H1 (cell line): ENCODE measurements at regions not wholly inside any gene's neighbourhood (a gene's known extent, or its start where the extent isn't known, plus 50 kb on each side); places are given as distances from the start of the nearest gene placed in this dataset.

Experiments used
- CTCF ChIA-PET: fragments of 300-600 bp; sonication (Branson Sonifier 250); formaldehyde crosslinking; loops from one replicate; lab custom pipeline; 2021; ENCODE audit not compliant: partially characterized antibody; lab: Charles Lee
- POLR2A ChIA-PET: fragments of 300-600 bp; sonication (Branson Sonifier 250); formaldehyde crosslinking; loops from one replicate; lab custom pipeline; 2021; ENCODE audit warnings: inconsistent platforms; ENCODE audit not compliant: partially characterized antibody; lab: Charles Lee
- DNase-seq, 2 experiments: peaks; one replicate each; pipeline versions ENCODE4 v3.0.0 to v3.0.0-alpha.2; 2010 to 2022; ENCODE audit warnings: low spot score in 2 of 2, low read depth in 1 of 2, mixed read lengths in 1 of 2
- FAIRE-seq: peaks from 2 replicates; lab custom pipeline; 2011; peaks lifted over from hg19 to GRCh38; lab: Jason Lieb, UNC
- H2AFZ ChIP-seq: 2 replicates; pipeline ENCODE4 v1.8.1; 2012; ENCODE audit warnings: low read length, inconsistent platforms
- H2AK5ac ChIP-seq: 2 replicates; pipeline ENCODE4 v1.6.1; 2013; ENCODE audit warnings: low read depth, low read length
- H2BK120ac ChIP-seq: replicated peaks from 2 replicates; pipeline ENCODE3; 2013; ENCODE audit warnings: low read depth, low read length, inconsistent platforms
- H2BK12ac ChIP-seq: 2 replicates; pipeline ENCODE4 v1.6.1; 2013; ENCODE audit warnings: low read depth, low read length
- H2BK15ac ChIP-seq: 2 replicates; pipeline ENCODE4 v1.6.1; 2013; ENCODE audit warnings: low read length
- H2BK20ac ChIP-seq: 2 replicates; pipeline ENCODE4 v1.6.1; 2013; ENCODE audit warnings: low read length
- H2BK5ac ChIP-seq: 2 replicates; pipeline ENCODE4 v1.6.1; 2013; ENCODE audit warnings: low read depth, low read length
- H3K14ac ChIP-seq: 2 replicates; pipeline ENCODE4 v1.6.1; 2013; ENCODE audit warnings: inconsistent platforms; ENCODE audit not compliant: insufficient read length
- H3K18ac ChIP-seq: 2 replicates; pipeline ENCODE4 v1.6.1; 2013; ENCODE audit warnings: low read length; ENCODE audit errors: extremely low read depth
- H3K23ac ChIP-seq: 2 replicates; pipeline ENCODE4 v1.6.1; 2013; ENCODE audit warnings: inconsistent platforms; ENCODE audit not compliant: insufficient read length
- H3K23me2 ChIP-seq: 2 replicates; pipeline ENCODE4 v1.6.1; 2013; ENCODE audit warnings: low read depth, low read length
- H3K27ac ChIP-seq: 2 replicates; pipeline ENCODE4 v1.6.1; 2011; ENCODE audit warnings: low read depth, low read length, inconsistent platforms
- H3K27me3 ChIP-seq, 4 experiments: replicated peaks in 1 of 4; 1 replicate in 1 of 4; 2 replicates in 3 of 4; pipeline versions ENCODE4 v1.6.1 to v1.8.1; 2011 to 2013; ENCODE audit warnings: low read length in 3 of 4, mild to moderate bottlenecking in 3 of 4, inconsistent platforms in 2 of 4, mixed read lengths in 2 of 4, moderate library complexity in 1 of 4; ENCODE audit not compliant: control insufficient read depth in 3 of 4, insufficient read depth in 3 of 4; ENCODE audit errors: extremely low read depth in 1 of 4
- H3K36me3 ChIP-seq, 4 experiments: 2 replicates each; pipeline versions ENCODE4 v1.6.1 to v1.8.1; 2011 to 2013; ENCODE audit warnings: mild to moderate bottlenecking in 4 of 4, low read length in 3 of 4, moderate library complexity in 2 of 4, control low read depth in 1 of 4, inconsistent platforms in 1 of 4; ENCODE audit not compliant: insufficient read depth in 4 of 4, control insufficient read depth in 2 of 4
- H3K4ac ChIP-seq: replicated peaks from 2 replicates; pipeline ENCODE3; 2013; ENCODE audit warnings: low read length, low read depth, mixed read lengths, inconsistent platforms; ENCODE audit not compliant: insufficient read length
- H3K4me1 ChIP-seq, 4 experiments: replicated peaks in 1 of 4; 1 replicate in 1 of 4; 2 replicates in 3 of 4; pipeline versions ENCODE4 v1.6.1 to v1.8.1; 2011 to 2013; ENCODE audit warnings: low read length in 3 of 4, inconsistent platforms in 2 of 4, mixed read lengths in 1 of 4; ENCODE audit not compliant: insufficient read depth in 4 of 4, control insufficient read depth in 3 of 4
- H3K4me2 ChIP-seq, 2 experiments: 2 replicates each; pipeline versions ENCODE4 v1.6.1 to v1.8.1; 2011 to 2013; ENCODE audit warnings: low read depth in 2 of 2, low read length in 2 of 2, control low read depth in 1 of 2, inconsistent platforms in 1 of 2, mild to moderate bottlenecking in 1 of 2; ENCODE audit not compliant: insufficient read depth in 1 of 2
- H3K4me3 ChIP-seq, 4 experiments: fragments of 200-600, 300-600 bp in 1 of 4; sonication (generic), shearing (Covaris generic), sonication (Bioruptor Twin) in 1 of 4; 2 replicates each; pipeline versions ENCODE4 v1.5.1 to v1.8.1; 2011 to 2016; ENCODE audit warnings: low read length in 4 of 4, low read depth in 3 of 4, control low read depth in 2 of 4, inconsistent platforms in 2 of 4, mild to moderate bottlenecking in 2 of 4, mixed read lengths in 1 of 4, moderate library complexity in 1 of 4; ENCODE audit not compliant: insufficient read depth in 2 of 4; ENCODE audit errors: extremely low read depth in 1 of 4
- H3K56ac ChIP-seq: replicated peaks from 2 replicates; pipeline ENCODE3; 2013; ENCODE audit warnings: low read depth, mild to moderate bottlenecking, mixed read lengths, low read length, inconsistent platforms; ENCODE audit not compliant: insufficient read length
- H3K79me1 ChIP-seq: 2 replicates; pipeline ENCODE4 v1.6.1; 2013; ENCODE audit warnings: low read depth, low read length, control low read depth
- H3K79me2 ChIP-seq, 2 experiments: 2 replicates each; pipeline versions ENCODE4 v1.6.1 to v1.8.1; 2012 to 2013; ENCODE audit warnings: low read length in 2 of 2, mild to moderate bottlenecking in 2 of 2, inconsistent platforms in 1 of 2; ENCODE audit not compliant: insufficient read depth in 2 of 2, control insufficient read depth in 1 of 2
- H3K9ac ChIP-seq, 4 experiments: replicated peaks in 1 of 4; 1 replicate in 1 of 4; 2 replicates in 3 of 4; pipeline versions ENCODE4 v1.6.1 to v1.8.1; 2011 to 2013; ENCODE audit warnings: low read depth in 3 of 4, low read length in 3 of 4, control low read depth in 2 of 4, mild to moderate bottlenecking in 2 of 4, moderate library complexity in 2 of 4, inconsistent platforms in 1 of 4; ENCODE audit errors: extremely low read depth in 1 of 4
- H3K9me3 ChIP-seq, 2 experiments: 2 replicates each; pipeline versions ENCODE4 v1.6.1 to v1.8.1; 2012 to 2013; ENCODE audit warnings: mild to moderate bottlenecking in 2 of 2, moderate library complexity in 2 of 2, control low read depth in 1 of 2, inconsistent platforms in 1 of 2, low read depth in 1 of 2, low read length in 1 of 2, mixed read lengths in 1 of 2; ENCODE audit not compliant: insufficient read depth in 2 of 2
- H4K20me1 ChIP-seq, 2 experiments: replicated peaks in 1 of 2; 2 replicates each; pipeline versions ENCODE3 to v1.8.1; 2011 to 2013; ENCODE audit warnings: inconsistent platforms in 2 of 2, low read length in 2 of 2, mild to moderate bottlenecking in 1 of 2; ENCODE audit not compliant: insufficient read depth in 2 of 2, control insufficient read depth in 1 of 2
- H4K5ac ChIP-seq: 2 replicates; pipeline ENCODE4 v1.6.1; 2013; ENCODE audit warnings: low read length, low read depth, mixed read lengths, inconsistent platforms; ENCODE audit not compliant: insufficient read length
- H4K8ac ChIP-seq: 2 replicates; pipeline ENCODE4 v1.8.0; 2013; ENCODE audit warnings: mild to moderate bottlenecking, moderate library complexity, low read length, inconsistent platforms; ENCODE audit not compliant: insufficient read depth; ENCODE audit errors: extremely low read depth
- H4K91ac ChIP-seq: replicated peaks from 2 replicates; pipeline ENCODE3; 2013; ENCODE audit warnings: low read length, mixed read lengths, inconsistent platforms; ENCODE audit not compliant: insufficient read length
- POLR2A ChIP-seq, 2 experiments: IDR thresholded peaks; 1 replicate in 1 of 2; 2 replicates in 1 of 2; pipeline ENCODE4 v1.6.1; 2011; ENCODE audit warnings: low read depth in 2 of 2, low read length in 2 of 2, mild to moderate bottlenecking in 2 of 2; ENCODE audit errors: control extremely low read depth in 1 of 2
- POLR2AphosphoS5 ChIP-seq: IDR thresholded peaks from 2 replicates; pipeline ENCODE4 v1.6.1; 2011; ENCODE audit warnings: low read depth, low read length
- SRF ChIP-seq: IDR thresholded peaks from 2 replicates; pipeline ENCODE4 v1.6.1; 2011; ENCODE audit warnings: mild to moderate bottlenecking, low read depth, low read length, moderate library complexity
- whole genome bisulfite sequencing, 2 experiments: shearing (Covaris generic) in 1 of 2; methylation state at CpG; one replicate each; pipeline versions ENCODE4 v1.1.6 to v1.1.7; 2013 to 2015; ENCODE audit warnings: low lambda C conversion rate in 2 of 2, mixed read lengths in 2 of 2, inconsistent platforms in 1 of 2, low coverage in 1 of 2, missing lambda C conversion rate in 1 of 2; ENCODE audit not compliant: insufficient replicate concordance in 2 of 2, insufficient coverage in 1 of 2, insufficient read length in 1 of 2; ENCODE audit errors: extremely low coverage in 1 of 2, missing lambda C conversion rate in 1 of 2; 5-methylcytosine and 5-hydroxymethylcytosine counted together

- H2BK5ac ChIP-seq = no peak overlapping the region
- no peaks in the 10 kb centered on the region for H3K79me2 ChIP-seq
- no peaks in the 10 kb centered on the region for H3K79me1 ChIP-seq
- H3K27me3 ChIP-seq = no peaks in the 10 kb centered on the region
- H3K18ac ChIP-seq = no peak overlapping the region
- no peak overlapping the region for H3K56ac ChIP-seq
- H3K9me3 ChIP-seq = no peaks in the 10 kb centered on the region
- H3K4me3 ChIP-seq = no peak overlapping the region
- H3K4me2 ChIP-seq = no peak overlapping the region
- no peak overlapping the region for H2BK120ac ChIP-seq
- FAIRE-seq (no peak), DNase-seq (no peak)
- H4K20me1 ChIP-seq = peaks cover 0 to 2% of the 10 kb centered on the region in 2 experiments
- H3K36me3 ChIP-seq = no peaks in the 10 kb centered on the region
- no peak overlapping the region for H4K8ac ChIP-seq
- no peak overlapping the region for H3K14ac ChIP-seq
- no peak overlapping the region for H3K27ac ChIP-seq
- no peak overlapping the region for H2BK12ac ChIP-seq
- H2AK5ac ChIP-seq = no peak overlapping the region
- peaks cover 4% of the 10 kb centered on the region; the same call in 1 of the 2 replicates for H3K23me2 ChIP-seq
- H2AFZ ChIP-seq = no peak overlapping the region
- H3K23ac ChIP-seq = no peak overlapping the region
- H4K5ac ChIP-seq = no peak overlapping the region
- peaks cover 0 to 4% (median 1%) of the 10 kb centered on the region in 4 experiments; a peak in 3 of 7 replicates for H3K4me1 ChIP-seq
- WGBS, 2 experiments = 95% methylated on average over 7 of the region's 7 CpGs; no CpG with 5 or more reads in 1 of the 2 experiments
- H2BK15ac ChIP-seq = no peak overlapping the region
- POLR2A ChIA-PET = no interaction called here
- no peak overlapping the region for H4K91ac ChIP-seq
- H3K4ac ChIP-seq = no peak overlapping the region
- no peak overlapping the region for H2BK20ac ChIP-seq
- no peak overlapping the region for H3K9ac ChIP-seq
- CTCF ChIA-PET = no interaction called here
- TF ChIP-seq POLR2A (IDR thresholded peaks at IDR 0.05; ENCODE audit: control extremely low read depth in 1 of 2, low read depth in 2 of 2, low read length in 2 of 2) = no peak
- no peak for TF ChIP-seq POLR2AphosphoS5
- no peak for TF ChIP-seq SRF
Measured at GRCh38 chr14:98707522-98707921, 564.5 kb downstream of the BCL11B start.
